ENCODE measurements at regions not wholly inside any gene's neighbourhood (a gene's known extent, or its start where the extent isn't known, plus 50 kb on each side); places are given as distances from the start of the nearest gene placed in this dataset.

GRCh38 chr2:79389481-79389880 lies 123.4 kb upstream of the CTNNA2 start:
- no peak for FAIRE-seq
- CTCF ChIA-PET (ENCODE audit: partially characterized antibody): no interaction called here
- WGBS, 2 experiments (ENCODE audit: extremely low coverage in 1 of 2, insufficient coverage in 1 of 2, insufficient read length in 1 of 2, insufficient replicate concordance in 2 of 2, low coverage in 1 of 2, low lambda C conversion rate in 2 of 2, missing lambda C conversion rate in 1 of 2): 87% methylated on average over 3 of the region's 3 CpGs; no CpG with 5 or more reads in 1 of the 2 experiments

More at GRCh38 chr2:79389481-79389880, 123.4 kb upstream of the CTNNA2 start:
- Histone ChIP-seq H2BK20ac (ENCODE audit: low read length) (no peak overlapping the region), H3K4ac (replicated peaks; ENCODE audit: insufficient read length, low read depth, low read length) (no peak overlapping the region), H2BK5ac (ENCODE audit: low read depth, low read length) (no peak overlapping the region), H3K23ac (ENCODE audit: insufficient read length) (no peak overlapping the region), H3K4me3 (ENCODE audit: extremely low read depth in 1 of 4, insufficient read depth in 2 of 4, low read depth in 3 of 4, low read length in 4 of 4) (no peak overlapping the region), H4K20me1 (replicated peaks in 1 of 2; ENCODE audit: control insufficient read depth in 1 of 2, insufficient read depth in 2 of 2, low read length in 2 of 2) (no peaks in the 10 kb centered on the region), H3K27me3 (replicated peaks in 1 of 4; ENCODE audit: control insufficient read depth in 3 of 4, extremely low read depth in 1 of 4, insufficient read depth in 3 of 4, low read length in 3 of 4) (no peaks in the 10 kb centered on the region), H3K56ac (replicated peaks; ENCODE audit: insufficient read length, low read depth, low read length) (no peak overlapping the region), H4K91ac (replicated peaks; ENCODE audit: insufficient read length, low read length) (no peak overlapping the region), H3K4me2 (ENCODE audit: insufficient read depth in 1 of 2, low read depth in 2 of 2, low read length in 2 of 2) (no peak overlapping the region), H3K79me2 (ENCODE audit: control insufficient read depth in 1 of 2, insufficient read depth in 2 of 2, low read length in 2 of 2) (no peaks in the 10 kb centered on the region), H2BK15ac (ENCODE audit: low read length) (no peak overlapping the region), H3K23me2 (ENCODE audit: low read depth, low read length) (no peaks in the 10 kb centered on the region), H2AK5ac (ENCODE audit: low read depth, low read length) (no peak overlapping the region), H3K18ac (ENCODE audit: extremely low read depth, low read length) (no peak overlapping the region), H2BK12ac (ENCODE audit: low read depth, low read length) (no peak overlapping the region), H4K5ac (ENCODE audit: insufficient read length, low read depth, low read length) (no peak overlapping the region), H2BK120ac (replicated peaks; ENCODE audit: low read depth, low read length) (no peak overlapping the region), H3K27ac (ENCODE audit: low read depth, low read length) (no peak overlapping the region), H3K14ac (ENCODE audit: insufficient read length) (no peak overlapping the region), H3K9ac (replicated peaks in 1 of 4; ENCODE audit: extremely low read depth in 1 of 4, low read depth in 3 of 4, low read length in 3 of 4) (no peak overlapping the region), H2AFZ (ENCODE audit: low read length) (no peak overlapping the region), H3K4me1 (replicated peaks in 1 of 4; ENCODE audit: control insufficient read depth in 3 of 4, insufficient read depth in 4 of 4, low read length in 3 of 4) (peaks cover 0 to 7% (median 5%) of the 10 kb centered on the region in 4 experiments; a peak in 3 of 7 replicates), H3K9me3 (ENCODE audit: insufficient read depth in 2 of 2, low read depth in 1 of 2, low read length in 1 of 2) (no peaks in the 10 kb centered on the region), H3K36me3 (ENCODE audit: control insufficient read depth in 2 of 4, insufficient read depth in 4 of 4, low read length in 3 of 4) (no peaks in the 10 kb centered on the region), H4K8ac (ENCODE audit: extremely low read depth, insufficient read depth, low read length) (no peak overlapping the region), H3K79me1 (ENCODE audit: low read depth, low read length) (no peaks in the 10 kb centered on the region)
- no peak for DNase-seq (ENCODE audit: low read depth in 1 of 2, low spot score in 2 of 2)
- POLR2A ChIA-PET (ENCODE audit: partially characterized antibody): no interaction called here
- TF ChIP-seq PHF8 (conservative IDR thresholded peaks at IDR 0.05; ENCODE audit: low read depth, low read length) (no peak), SUZ12 (IDR thresholded peaks at IDR 0.05; ENCODE audit: low read length) (no peak), MAX (IDR thresholded peaks at IDR 0.05) (no peak), TBP (IDR thresholded peaks at IDR 0.05; ENCODE audit: low read depth, low read length) (no peak), RFX5 (IDR thresholded peaks at IDR 0.05; ENCODE audit: borderline replicate concordance, low read depth, low read length) (no peak), HDAC2 (IDR thresholded peaks at IDR 0.05; ENCODE audit: borderline replicate concordance in 1 of 2, low read depth in 2 of 2, low read length in 2 of 2) (no peak), SIRT6 (IDR thresholded peaks at IDR 0.05; ENCODE audit: low read length) (no peak)

Data from H1 (cell line).